ENCODE measurements at regions not wholly inside any gene's neighbourhood (a gene's known extent, or its start where the extent isn't known, plus 50 kb on each side); places are given as distances from the start of the nearest gene placed in this dataset.

GRCh38 chrX:124606724-124607123 lies 260.4 kb downstream of the SH2D1A start:
- Histone ChIP-seq H3K9me2 (replicated peaks; ENCODE audit: low read depth, low read length) (no peaks in the 10 kb centered on the region), H3K9me3 (ENCODE audit: insufficient read depth, low read depth, low read length) (no peaks in the 10 kb centered on the region), H3K79me2 (ENCODE audit: insufficient read depth, low read length) (no peaks in the 10 kb centered on the region), H3K36me3 (ENCODE audit: insufficient read depth, low read length) (no peaks in the 10 kb centered on the region), H3K9ac (ENCODE audit: low read depth, low read length, poor library complexity, severe bottlenecking) (no peak overlapping the region), H3K4me1 (ENCODE audit: insufficient read depth, low read length, poor library complexity, severe bottlenecking) (no peaks in the 10 kb centered on the region), H3K4me3 (ENCODE audit: low read length, poor library complexity, severe bottlenecking) (no peak overlapping the region), H2AFZ (ENCODE audit: low read length) (no peak overlapping the region), H3F3A (ENCODE audit: low read depth) (no peaks in the 10 kb centered on the region), H4K20me1 (ENCODE audit: insufficient read depth, low read length, poor library complexity, severe bottlenecking) (no peaks in the 10 kb centered on the region), H3K4me2 (ENCODE audit: low read depth, low read length, poor library complexity, severe bottlenecking) (no peak overlapping the region), H3K27me3 (ENCODE audit: insufficient read depth, low read length, poor library complexity, severe bottlenecking) (no peaks in the 10 kb centered on the region)
- TF ChIP-seq, protein P1, sequence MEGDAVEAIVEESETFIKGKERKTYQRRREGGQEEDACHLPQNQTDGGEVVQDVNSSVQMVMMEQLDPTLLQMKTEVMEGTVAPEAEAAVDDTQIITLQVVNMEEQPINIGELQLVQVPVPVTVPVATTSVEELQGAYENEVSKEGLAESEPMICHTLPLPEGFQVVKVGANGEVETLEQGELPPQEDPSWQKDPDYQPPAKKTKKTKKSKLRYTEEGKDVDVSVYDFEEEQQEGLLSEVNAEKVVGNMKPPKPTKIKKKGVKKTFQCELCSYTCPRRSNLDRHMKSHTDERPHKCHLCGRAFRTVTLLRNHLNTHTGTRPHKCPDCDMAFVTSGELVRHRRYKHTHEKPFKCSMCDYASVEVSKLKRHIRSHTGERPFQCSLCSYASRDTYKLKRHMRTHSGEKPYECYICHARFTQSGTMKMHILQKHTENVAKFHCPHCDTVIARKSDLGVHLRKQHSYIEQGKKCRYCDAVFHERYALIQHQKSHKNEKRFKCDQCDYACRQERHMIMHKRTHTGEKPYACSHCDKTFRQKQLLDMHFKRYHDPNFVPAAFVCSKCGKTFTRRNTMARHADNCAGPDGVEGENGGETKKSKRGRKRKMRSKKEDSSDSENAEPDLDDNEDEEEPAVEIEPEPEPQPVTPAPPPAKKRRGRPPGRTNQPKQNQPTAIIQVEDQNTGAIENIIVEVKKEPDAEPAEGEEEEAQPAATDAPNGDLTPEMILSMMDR (conservative IDR thresholded peaks at IDR 0.05; ENCODE audit: low read length): no peak
- TF ChIP-seq EZH2phosphoT487 (IDR thresholded peaks at IDR 0.05; ENCODE audit: borderline replicate concordance): no peak

- Histone ChIP-seq H2AFZ (ENCODE audit: low read length) (no peak overlapping the region), H3K9ac (ENCODE audit: low read depth, low read length, poor library complexity, severe bottlenecking) (no peak overlapping the region), H3K27me3 (ENCODE audit: insufficient read depth, low read length, poor library complexity, severe bottlenecking) (no peaks in the 10 kb centered on the region), H3K4me3 (ENCODE audit: low read length, poor library complexity, severe bottlenecking) (no peak overlapping the region), H3F3A (ENCODE audit: low read depth) (no peaks in the 10 kb centered on the region), H4K20me1 (ENCODE audit: insufficient read depth, low read length, poor library complexity, severe bottlenecking) (no peaks in the 10 kb centered on the region), H3K4me2 (ENCODE audit: low read depth, low read length, poor library complexity, severe bottlenecking) (no peak overlapping the region), H3K79me2 (ENCODE audit: insufficient read depth, low read length) (no peaks in the 10 kb centered on the region), H3K4me1 (ENCODE audit: insufficient read depth, low read length, poor library complexity, severe bottlenecking) (no peaks in the 10 kb centered on the region), H3K36me3 (ENCODE audit: insufficient read depth, low read length) (no peaks in the 10 kb centered on the region), H3K9me2 (replicated peaks; ENCODE audit: low read depth, low read length) (no peaks in the 10 kb centered on the region), H3K9me3 (ENCODE audit: insufficient read depth, low read depth, low read length) (no peaks in the 10 kb centered on the region)
- TF ChIP-seq, protein P1 (conservative IDR thresholded peaks at IDR 0.05; ENCODE audit: low read length): no peak
- TF ChIP-seq EZH2phosphoT487 (IDR thresholded peaks at IDR 0.05; ENCODE audit: borderline replicate concordance): no peak
These were observed 273.3 kb downstream of the SH2D1A start for GRCh38 chrX:124619710-124620109.

DNA sequence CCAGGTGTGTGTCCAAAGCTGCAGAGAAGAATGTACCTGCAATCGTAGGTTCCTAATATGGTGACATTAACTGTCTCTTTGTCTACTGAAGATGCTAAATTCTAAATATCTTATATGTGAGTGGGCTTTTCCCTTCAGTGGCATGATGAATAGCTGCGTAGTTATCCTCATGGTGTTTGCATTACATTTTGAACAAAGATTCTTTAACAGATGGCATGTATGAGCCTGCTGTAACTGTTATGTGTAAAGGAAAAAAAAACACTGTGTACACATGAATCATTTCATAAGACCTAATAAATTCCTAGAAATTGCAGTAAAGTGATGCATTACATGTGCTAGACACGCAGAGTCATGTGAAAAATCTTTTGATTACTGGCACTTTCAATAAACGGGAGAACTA lies 288.0 kb downstream of the SH2D1A start:
- Histone ChIP-seq H3K4me3 (ENCODE audit: low read length, poor library complexity, severe bottlenecking) (no peak overlapping the region), H3K4me1 (ENCODE audit: insufficient read depth, low read length, poor library complexity, severe bottlenecking) (no peaks in the 10 kb centered on the region), H3K4me2 (ENCODE audit: low read depth, low read length, poor library complexity, severe bottlenecking) (no peak overlapping the region), H3K79me2 (ENCODE audit: insufficient read depth, low read length) (no peaks in the 10 kb centered on the region), H3K9ac (ENCODE audit: low read depth, low read length, poor library complexity, severe bottlenecking) (no peak overlapping the region), H3K27me3 (ENCODE audit: insufficient read depth, low read length, poor library complexity, severe bottlenecking) (no peaks in the 10 kb centered on the region), H3F3A (ENCODE audit: low read depth) (no peaks in the 10 kb centered on the region), H4K20me1 (ENCODE audit: insufficient read depth, low read length, poor library complexity, severe bottlenecking) (no peaks in the 10 kb centered on the region), H3K9me3 (ENCODE audit: insufficient read depth, low read depth, low read length) (no peaks in the 10 kb centered on the region), H3K9me2 (replicated peaks; ENCODE audit: low read depth, low read length) (no peaks in the 10 kb centered on the region), H3K36me3 (ENCODE audit: insufficient read depth, low read length) (no peaks in the 10 kb centered on the region), H2AFZ (ENCODE audit: low read length) (no peak overlapping the region)
- TF ChIP-seq, protein P1 (conservative IDR thresholded peaks at IDR 0.05; ENCODE audit: low read length): no peak
- TF ChIP-seq EZH2phosphoT487 (IDR thresholded peaks at IDR 0.05; ENCODE audit: borderline replicate concordance): no peak
